ENCODE measurements at regions not wholly inside any gene's neighbourhood (a gene's known extent, or its start where the extent isn't known, plus 50 kb on each side); places are given as distances from the start of the nearest gene placed in this dataset.

DNA sequence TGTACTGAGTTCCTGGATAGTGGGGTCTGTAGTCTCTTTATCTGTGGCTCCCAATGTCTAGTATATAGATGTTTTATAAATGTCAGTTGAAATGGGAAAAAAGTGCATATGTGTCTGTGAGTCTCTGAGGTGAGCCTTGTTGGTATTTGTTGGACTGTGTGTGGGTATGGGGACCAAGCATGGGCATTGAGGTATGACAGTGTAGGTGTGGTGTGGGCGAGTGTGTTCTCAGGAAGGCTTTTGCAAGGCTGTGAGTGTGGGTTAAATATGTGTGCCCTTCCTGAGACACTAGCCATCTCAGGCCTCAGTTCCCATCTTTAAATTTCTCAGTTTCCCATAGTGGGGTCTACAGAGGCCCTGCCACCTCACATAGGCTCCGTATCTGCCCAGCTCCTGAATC is 440.2 kb upstream of the CCL2 start:
- no peaks in the 10 kb centered on the region for H3K9me3 ChIP-seq (replicated peaks; ENCODE audit: control insufficient read depth, insufficient read depth, low read length)
- no peak for DNase-seq (ENCODE audit: low read depth, low spot score)
- TF ChIP-seq FOS (IDR thresholded peaks at IDR 0.05; ENCODE audit: borderline replicate concordance, insufficient read depth, low read length) (no peak), POLR2A (IDR thresholded peaks at IDR 0.05; ENCODE audit: low read depth, low read length) (no peak), POLR2AphosphoS5 (IDR thresholded peaks at IDR 0.05; ENCODE audit: insufficient read depth, low read depth, low read length) (no peak), GATA2 (IDR thresholded peaks at IDR 0.05; ENCODE audit: insufficient read depth, insufficient read length, low read depth, low read length) (no peak), MYC (IDR thresholded peaks at IDR 0.05; ENCODE audit: low read depth, low read length) (no peak), EZH2 (IDR thresholded peaks at IDR 0.05; ENCODE audit: borderline replicate concordance, low read depth, low read length, severe bottlenecking) (no peak), JUN (IDR thresholded peaks at IDR 0.05; ENCODE audit: borderline replicate concordance, insufficient read depth, insufficient read length, low read depth) (no peak)
- TF ChIP-seq, protein P1, sequence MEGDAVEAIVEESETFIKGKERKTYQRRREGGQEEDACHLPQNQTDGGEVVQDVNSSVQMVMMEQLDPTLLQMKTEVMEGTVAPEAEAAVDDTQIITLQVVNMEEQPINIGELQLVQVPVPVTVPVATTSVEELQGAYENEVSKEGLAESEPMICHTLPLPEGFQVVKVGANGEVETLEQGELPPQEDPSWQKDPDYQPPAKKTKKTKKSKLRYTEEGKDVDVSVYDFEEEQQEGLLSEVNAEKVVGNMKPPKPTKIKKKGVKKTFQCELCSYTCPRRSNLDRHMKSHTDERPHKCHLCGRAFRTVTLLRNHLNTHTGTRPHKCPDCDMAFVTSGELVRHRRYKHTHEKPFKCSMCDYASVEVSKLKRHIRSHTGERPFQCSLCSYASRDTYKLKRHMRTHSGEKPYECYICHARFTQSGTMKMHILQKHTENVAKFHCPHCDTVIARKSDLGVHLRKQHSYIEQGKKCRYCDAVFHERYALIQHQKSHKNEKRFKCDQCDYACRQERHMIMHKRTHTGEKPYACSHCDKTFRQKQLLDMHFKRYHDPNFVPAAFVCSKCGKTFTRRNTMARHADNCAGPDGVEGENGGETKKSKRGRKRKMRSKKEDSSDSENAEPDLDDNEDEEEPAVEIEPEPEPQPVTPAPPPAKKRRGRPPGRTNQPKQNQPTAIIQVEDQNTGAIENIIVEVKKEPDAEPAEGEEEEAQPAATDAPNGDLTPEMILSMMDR (IDR thresholded peaks at IDR 0.05; ENCODE audit: extremely low read depth in 1 of 2, insufficient read depth in 1 of 2, low read depth in 1 of 2, low read length in 2 of 2), result no peak
- TF ChIP-seq, protein P2, sequence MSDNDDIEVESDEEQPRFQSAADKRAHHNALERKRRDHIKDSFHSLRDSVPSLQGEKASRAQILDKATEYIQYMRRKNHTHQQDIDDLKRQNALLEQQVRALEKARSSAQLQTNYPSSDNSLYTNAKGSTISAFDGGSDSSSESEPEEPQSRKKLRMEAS (IDR thresholded peaks at IDR 0.05; ENCODE audit: insufficient read depth, insufficient read length), result no peak
- no peak overlapping the region for H3K9ac ChIP-seq (replicated peaks; ENCODE audit: extremely low read depth, insufficient read depth, low read length)
- intact Hi-C loops (cut with micrococcal nuclease), result no loop called here
- no peaks in the 10 kb centered on the region for H3K79me2 ChIP-seq (ENCODE audit: control insufficient read depth, insufficient read depth, low read length)
- dilution Hi-C loops (cut with MboI; ENCODE audit: extremely low pct_ligation_motif_present, low sequenced_read_pairs), result no loop called here
- H3K4me3 ChIP-seq (replicated peaks in 1 of 3; ENCODE audit: insufficient read depth in 1 of 3, low read depth in 1 of 3, low read length in 3 of 3), result no peak overlapping the region
- ChIA-PET POLR2A (no interaction called here), CTCF (no interaction called here)
- H4K20me1 ChIP-seq (replicated peaks; ENCODE audit: control insufficient read depth, extremely low read depth, insufficient read depth, low read length), result no peaks in the 10 kb centered on the region
- H3K27ac ChIP-seq (ENCODE audit: insufficient read depth, low read depth, low read length), result no peak overlapping the region
- no TSS peak for BruUV-seq (replicated peaks)
- H2AFZ ChIP-seq (ENCODE audit: low read depth, low read length), result no peak overlapping the region
- no peak overlapping the region for H3K4me2 ChIP-seq (ENCODE audit: insufficient read depth, low read length)
- H3K36me3 ChIP-seq (ENCODE audit: control insufficient read depth in 2 of 2, extremely low read depth in 1 of 2, insufficient read depth in 2 of 2, low read length in 2 of 2), result no peaks in the 10 kb centered on the region
- FAIRE-seq, result no peak
- no peaks in the 10 kb centered on the region for H3K4me1 ChIP-seq (ENCODE audit: control insufficient read depth, extremely low read depth, insufficient read depth, low read length)
- no peaks in the 10 kb centered on the region for H3K9me1 ChIP-seq (replicated peaks; ENCODE audit: control insufficient read depth, extremely low read depth, insufficient read depth, low read length)
- no peaks in the 10 kb centered on the region for H3K27me3 ChIP-seq (ENCODE audit: control insufficient read depth in 2 of 2, insufficient read depth in 2 of 2, low read length in 2 of 2)

Data from endothelial cell of umbilical vein (primary cell).